GM12891 (cell line): ENCODE measurements at regions not wholly inside any gene's neighbourhood (a gene's known extent, or its start where the extent isn't known, plus 50 kb on each side); places are given as distances from the start of the nearest gene placed in this dataset.

ENCODE experiments used
- POLR2A ChIP-seq: IDR thresholded peaks from 2 replicates; pipeline ENCODE4 v1.6.1; 2011; ENCODE audit warnings: low read depth, low read length, control low read depth
- POLR2AphosphoS5 ChIP-seq: IDR thresholded peaks from 2 replicates; pipeline ENCODE4 v1.6.1; 2011; ENCODE audit warnings: low read depth, low read length, control low read depth
- TAF1 ChIP-seq: IDR thresholded peaks from 2 replicates; pipeline ENCODE4 v1.6.1; 2011; ENCODE audit warnings: low read depth, low read length, control low read depth

- no peak for TF ChIP-seq POLR2AphosphoS5
- no peak for TF ChIP-seq POLR2A
- no peak for TF ChIP-seq TAF1
These were observed 1042.7 kb downstream of the EPHA7 start for GRCh38 chr6:92376691-92377090.
